ENCODE measurements at regions not wholly inside any gene's neighbourhood (a gene's known extent, or its start where the extent isn't known, plus 50 kb on each side); places are given as distances from the start of the nearest gene placed in this dataset.
"Not testable (repeated sequence)": the region's sequence is repeated elsewhere in the genome, so short reads cannot be mapped to it uniquely, and the experiment has no call there.

GRCh38 chr11:16528639-16529038 lies 172.3 kb upstream of the SOX6 start:
- no peak for DNase-seq

DNA sequence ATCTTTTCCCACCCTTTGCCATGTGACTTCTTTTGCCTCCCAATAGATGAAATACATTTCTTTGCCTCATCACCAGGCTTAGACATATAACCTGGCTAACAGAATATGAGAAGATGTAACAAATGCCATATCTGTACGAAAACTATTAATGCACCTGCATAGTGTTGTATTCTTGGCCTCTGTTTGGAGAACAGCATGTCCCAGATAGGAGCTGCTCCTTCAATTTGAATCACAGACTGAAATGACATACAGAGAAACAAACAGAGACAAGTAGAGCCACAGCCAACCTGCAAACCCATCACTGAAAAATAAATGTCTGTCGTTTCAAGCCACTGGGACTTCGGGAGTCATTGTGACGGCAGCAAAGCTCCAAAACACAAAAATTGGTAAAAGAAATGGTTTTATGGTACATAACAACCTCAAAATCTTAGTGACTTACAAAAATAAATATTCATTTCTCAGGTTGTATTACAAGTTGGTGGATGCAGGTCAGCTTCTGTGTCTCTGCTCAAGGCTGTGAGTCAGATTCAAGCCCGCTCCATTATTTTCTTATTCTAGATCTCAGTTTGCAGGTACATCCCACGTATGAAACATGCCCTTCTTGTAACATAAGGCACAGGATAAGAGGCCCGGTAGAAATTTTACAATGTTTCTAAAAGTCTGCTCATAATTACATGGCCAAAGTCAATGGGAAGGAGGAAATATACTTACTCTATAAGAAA lies 171.3 kb upstream of the SOX6 start:
- DNase-seq = no peak

DNA sequence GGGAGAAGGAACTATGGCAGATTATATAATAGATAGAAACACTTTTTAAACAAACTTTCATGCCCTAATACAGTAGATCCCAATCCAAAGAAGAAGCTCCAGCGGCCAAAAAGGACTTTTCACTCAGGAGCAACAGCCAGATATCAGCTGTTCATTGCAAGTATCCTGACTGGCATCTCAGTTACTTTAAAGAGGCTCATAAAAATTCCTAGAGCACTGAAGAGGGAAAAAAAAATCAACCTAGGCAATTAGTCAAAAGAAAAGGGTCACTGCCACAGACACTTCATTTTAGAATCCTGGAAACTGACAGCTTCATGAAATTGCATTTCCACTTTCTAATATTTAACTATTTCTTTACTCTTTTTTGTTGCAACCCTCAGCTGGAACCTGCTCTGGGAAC lies 170.6 kb upstream of the SOX6 start:
- DNase-seq = no peak

DNA sequence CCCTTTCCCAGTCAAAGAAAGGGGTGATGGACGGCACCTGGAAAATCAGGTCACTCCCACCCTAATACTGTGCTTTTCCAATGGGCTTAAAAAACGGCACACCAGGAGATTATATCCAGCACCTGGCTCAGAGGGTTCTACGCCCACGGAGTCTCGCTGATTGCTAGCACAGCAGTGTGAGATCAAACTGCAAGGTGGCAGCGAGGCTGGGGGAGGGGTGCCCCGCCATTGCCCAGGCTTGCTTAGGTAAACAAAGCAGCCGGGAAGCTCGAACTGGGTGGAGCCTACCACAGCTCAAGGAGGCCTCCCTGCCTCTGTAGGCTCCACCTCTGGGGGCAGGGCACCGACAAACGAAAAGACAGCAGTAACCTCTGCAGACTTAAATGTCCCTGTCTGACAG lies 164.4 kb upstream of the SOX6 start:
- DNase-seq = not testable (repeated sequence)

DNA sequence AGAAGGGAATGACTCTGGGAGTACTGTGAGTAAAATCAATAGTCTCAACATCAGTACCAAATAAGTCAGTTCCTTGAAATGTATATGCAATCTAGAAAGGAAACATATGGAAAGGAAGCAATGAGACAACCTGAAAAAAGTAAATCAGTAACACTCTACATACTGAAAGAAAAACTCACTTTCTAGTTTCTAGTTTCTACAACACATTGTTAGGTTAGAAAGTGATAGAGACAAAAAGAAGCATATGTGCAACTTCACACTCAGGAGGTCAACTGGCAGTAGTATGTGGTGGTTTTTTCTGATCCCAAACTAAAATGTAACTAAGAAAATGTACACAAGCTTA lies 156.5 kb upstream of the SOX6 start:
- no peak for DNase-seq

DNA sequence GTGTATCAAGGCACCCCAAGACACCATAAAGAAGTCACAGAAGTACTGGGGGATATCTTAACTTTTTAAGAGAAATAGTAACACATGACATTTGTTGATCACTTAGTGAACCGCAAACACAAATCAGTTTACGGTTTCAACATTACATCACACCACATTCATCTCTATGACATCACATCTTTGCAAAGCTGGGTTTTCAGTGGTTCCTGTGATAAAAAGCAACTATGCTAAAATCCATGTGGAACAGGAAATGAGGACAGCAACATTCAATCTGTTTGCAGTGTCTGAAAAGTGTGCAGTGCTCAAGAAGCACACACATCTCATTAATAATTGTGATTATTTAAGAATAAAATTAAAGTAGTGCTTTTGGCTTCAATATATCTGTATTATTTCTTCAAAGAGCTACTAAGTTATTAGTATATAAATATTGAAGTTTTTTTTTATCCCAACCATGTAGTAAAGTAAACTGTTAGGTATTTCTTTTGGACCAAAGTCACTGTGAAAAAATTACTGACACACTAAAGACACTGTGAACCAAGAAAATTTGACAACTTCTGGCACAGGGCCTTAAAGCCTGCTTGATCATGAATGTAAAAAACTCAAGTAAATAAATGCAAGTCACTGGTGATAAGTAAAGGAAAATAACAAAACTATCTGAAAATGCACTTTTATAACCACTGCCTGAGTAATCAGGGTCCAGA lies 156.0 kb upstream of the SOX6 start:
- DNase-seq = no peak

- DNase-seq = no peak
These were observed 155.1 kb upstream of the SOX6 start for GRCh38 chr11:16511116-16512114.

DNA sequence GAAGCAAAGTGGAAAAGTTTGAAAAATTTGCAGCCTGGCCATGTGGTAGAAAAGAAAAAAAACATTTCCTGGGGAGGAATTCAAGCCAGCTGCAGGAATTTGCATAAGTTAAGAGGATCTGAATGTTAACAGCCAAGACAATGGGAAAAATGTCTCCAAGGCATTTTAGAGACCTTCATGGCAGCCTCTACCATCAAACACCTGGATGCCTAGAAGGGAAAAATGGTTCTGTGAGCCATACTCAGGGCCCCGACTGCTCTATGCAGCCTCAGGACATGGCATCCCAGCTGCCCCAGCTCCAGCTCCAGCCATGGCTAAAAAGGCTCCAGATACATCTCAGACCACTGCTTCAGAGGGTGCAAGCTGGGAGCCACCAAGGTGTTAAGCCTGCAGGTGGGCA lies 149.1 kb upstream of the SOX6 start:
- no peak for DNase-seq

DNA sequence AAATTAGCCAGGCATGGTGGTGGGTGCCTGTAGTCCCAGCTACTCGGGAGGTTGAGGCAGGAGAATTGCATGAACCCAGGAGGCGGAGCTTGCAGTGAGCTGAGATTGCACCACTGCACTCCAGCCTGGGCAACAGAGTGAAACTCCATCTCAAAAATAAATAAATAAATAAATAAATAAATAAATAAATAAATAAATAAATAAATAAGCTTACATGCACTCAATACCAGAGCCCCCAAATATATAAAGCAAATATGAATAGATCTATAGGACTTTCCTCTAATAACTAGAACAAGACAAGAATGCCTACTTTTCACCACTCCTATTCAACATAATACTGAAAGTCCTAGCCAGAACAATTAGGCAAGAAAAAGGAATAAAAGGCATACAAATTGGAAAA lies 147.5 kb upstream of the SOX6 start:
- not testable (repeated sequence) for DNase-seq

DNA sequence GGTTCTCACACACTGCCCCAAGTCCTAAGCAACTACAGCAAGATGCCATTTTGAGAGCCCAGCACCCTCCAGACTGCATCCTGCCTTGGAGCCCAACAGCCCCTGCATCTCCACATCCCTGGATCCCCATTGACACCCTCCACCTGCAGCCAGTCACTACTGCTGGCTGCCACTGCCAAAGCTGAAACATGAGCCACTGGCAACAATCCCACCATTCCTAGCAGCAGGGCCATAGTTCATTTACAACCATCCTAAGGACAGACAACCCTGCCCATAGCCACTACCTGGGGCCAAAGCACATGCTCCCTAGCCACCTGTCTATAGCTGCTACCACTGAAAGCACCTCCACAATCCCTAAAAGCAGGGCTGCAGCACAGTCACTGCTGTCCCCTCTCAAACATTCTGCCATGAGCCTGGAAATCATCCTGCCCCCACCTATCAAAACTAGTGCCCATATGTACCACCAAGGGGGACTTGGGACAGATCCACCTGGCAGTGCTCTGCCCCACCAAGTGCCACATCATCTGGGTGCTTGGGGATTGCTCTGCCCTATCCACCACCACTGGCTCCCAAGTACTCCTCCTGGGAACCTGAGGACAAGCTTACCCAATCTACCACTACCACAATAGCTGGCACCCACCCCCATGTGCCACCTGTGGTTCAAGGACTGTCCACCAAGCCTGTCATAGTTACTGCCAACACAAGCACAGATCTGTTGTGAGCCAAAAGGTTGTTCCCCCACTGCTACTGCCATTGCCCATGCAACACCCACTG lies 138.8 kb upstream of the SOX6 start:
- DNase-seq = no peak

DNA sequence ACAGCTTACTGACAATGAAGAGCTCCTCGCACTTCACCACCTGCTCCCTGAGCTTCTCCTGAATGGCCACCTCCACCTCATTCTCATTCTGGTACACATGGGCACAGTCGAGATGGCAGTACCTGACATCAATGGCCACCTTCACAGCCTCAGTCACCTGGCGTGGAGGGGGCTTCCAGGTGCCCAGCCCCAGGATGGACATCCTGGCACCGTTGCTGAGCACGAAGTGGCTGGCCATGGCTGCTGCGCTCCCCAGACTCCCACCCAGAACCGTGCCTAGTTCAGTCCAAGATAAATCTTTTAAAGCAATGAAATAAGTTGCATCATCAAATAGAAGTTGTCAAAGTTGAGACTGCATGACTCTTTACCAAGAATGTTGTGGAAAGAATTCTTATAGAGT lies 128.1 kb upstream of the SOX6 start:
- DNase-seq = no peak

DNA sequence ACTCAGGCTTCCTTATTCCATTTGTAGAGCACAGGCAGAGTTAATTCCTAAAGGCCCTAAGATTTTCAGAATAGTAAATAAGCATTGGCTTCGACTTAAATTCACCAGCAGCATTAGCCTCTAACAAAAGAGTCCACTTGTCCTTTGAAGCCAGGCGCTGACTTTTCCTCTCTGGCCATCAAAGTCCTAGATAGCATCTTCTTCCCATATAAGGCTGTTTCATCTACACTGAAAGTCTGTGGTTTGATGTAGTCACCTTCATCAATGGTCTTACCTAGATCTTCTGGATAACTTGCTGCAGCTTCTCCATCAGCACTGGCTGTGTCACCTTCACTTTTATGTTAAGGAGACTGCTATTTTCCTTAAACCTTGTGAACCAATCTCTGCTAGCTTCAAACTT lies 118.3 kb upstream of the SOX6 start:
- DNase-seq = no peak

DNA sequence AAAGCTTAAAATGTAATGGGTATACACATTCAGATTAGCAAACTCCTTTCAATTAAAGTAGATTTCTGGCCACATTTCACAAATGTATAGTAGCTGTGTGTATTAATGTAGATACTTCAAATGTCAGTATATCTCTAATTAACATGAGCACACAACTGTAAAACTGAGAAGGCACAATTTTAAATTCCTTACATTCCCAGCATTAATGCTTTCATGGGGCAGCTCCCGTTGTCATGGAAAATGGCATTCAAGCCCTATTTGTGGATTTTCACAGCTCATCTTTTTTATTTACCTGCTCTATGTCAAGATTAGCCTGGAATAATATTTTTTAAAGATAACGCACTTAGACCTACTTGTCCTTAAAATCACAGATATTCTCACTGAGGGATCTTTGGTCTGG lies 113.6 kb upstream of the SOX6 start:
- no peak for DNase-seq

GRCh38 chr11:16468735-16469453 lies 112.5 kb upstream of the SOX6 start:
- DNase-seq = no peak

DNA sequence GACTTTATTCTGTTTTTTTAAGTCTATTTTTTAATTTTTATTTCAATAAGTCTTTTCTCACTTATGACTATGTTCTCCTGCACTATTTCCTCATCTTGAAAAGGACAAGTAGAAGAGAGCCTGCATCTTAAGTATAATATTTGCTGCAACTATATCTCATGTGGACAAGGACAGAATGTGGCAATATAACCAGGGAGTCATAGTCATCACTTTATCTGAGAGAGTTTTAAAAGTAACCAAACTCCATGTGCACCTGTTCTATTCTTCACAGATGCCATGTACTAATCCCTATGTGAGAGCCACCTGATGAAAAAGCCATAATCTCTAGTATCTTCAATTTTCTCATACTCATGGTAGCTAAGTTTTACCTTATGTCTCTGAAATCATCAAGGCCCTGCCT lies 104.2 kb upstream of the SOX6 start:
- no peak for DNase-seq

DNA sequence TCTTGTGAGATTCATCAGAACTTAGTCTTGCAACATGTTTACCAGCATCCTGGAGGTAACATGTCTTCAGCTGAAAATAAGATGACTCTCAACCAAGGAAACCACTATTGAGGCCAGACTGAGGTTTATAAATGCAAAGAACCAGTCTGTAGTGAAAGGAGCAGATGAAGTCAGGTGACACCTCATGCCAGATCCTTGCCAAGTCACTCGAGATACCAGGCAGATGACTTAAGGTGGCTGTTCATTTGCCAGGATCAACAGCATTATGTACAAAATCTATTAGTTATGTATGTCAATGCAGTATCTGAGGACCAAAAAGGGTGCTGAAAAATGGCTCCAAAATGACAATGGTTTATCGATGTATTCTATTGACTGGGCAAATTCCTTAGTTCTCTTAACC lies 100.0 kb upstream of the SOX6 start:
- DNase-seq = no peak

DNA sequence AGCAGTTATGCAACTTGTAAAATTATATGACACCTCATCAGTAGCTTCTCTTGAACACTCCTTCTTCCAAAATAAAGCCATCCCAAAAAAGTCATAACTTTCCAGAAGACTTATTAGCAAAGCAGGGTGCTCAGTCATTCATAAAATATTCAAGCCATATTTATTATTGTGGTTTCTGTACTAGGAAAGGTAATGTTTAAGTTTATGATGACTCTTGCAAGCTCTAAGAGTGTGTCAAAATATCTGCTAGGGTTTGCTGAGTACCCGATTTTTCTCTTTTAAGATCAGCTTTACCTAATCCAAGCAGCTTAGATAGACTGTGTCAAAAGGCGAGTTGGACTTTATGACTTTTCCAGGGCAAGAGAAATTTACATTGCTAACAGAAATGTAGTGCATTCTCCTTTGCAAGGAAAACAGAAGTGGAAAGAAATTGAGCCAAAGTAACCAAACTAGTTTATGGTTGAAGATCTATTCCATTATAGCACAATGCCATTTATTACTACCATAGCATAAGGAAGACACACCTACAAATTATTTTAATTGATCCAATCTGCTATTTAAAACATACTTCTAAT lies 98.0 kb upstream of the SOX6 start:
- no peak for DNase-seq

- DNase-seq = no peak
These were observed 91.9 kb upstream of the SOX6 start for GRCh38 chr11:16448123-16448717.

- no peak for DNase-seq
These were observed 85.1 kb upstream of the SOX6 start for GRCh38 chr11:16441461-16441860.

- DNase-seq = no peak
These were observed 83.8 kb upstream of the SOX6 start for GRCh38 chr11:16440136-16440535.

DNA sequence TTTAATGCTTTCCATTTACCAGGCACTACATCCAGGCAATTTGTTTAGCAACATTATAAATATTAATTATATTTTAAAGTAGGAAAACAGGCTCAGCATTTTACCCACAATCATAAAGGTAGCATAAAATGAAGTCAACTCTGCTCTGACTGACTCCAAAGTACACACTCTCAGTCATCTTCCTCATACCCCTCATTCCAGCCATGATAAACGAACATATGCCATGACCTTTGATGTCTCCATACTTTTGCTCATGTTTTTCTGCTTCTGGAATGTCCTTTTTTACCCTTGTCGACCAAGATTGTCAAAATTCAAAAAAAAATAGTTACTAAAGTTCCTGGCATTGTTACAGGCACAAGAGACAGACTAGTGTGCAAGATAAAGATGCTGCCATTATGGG lies 77.7 kb upstream of the SOX6 start:
- DNase-seq = no peak
